ENCODE measurements at regions not wholly inside any gene's neighbourhood (a gene's known extent, or its start where the extent isn't known, plus 50 kb on each side); places are given as distances from the start of the nearest gene placed in this dataset.

DNA sequence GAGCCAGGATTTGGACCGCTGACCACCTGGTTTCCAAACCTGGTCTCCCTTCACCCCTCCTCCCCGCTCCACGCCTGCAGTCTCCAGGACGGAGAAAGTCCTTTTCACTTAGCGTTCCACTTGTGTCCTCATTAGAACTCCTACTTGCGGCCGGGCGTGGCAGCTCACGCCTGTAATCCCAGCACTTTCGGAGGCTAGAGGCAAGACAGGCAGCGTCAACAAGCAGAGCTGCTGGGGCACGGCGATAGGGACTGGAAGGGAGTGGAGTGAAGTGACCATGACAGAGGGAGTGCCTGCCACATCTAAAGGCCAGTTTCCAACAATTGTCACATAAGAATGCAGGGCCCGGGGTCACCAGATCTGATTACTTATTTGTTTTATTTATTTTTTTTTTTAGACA, 132.5 kb upstream of the NCOR2 start:
- TF ChIP-seq, protein P1, sequence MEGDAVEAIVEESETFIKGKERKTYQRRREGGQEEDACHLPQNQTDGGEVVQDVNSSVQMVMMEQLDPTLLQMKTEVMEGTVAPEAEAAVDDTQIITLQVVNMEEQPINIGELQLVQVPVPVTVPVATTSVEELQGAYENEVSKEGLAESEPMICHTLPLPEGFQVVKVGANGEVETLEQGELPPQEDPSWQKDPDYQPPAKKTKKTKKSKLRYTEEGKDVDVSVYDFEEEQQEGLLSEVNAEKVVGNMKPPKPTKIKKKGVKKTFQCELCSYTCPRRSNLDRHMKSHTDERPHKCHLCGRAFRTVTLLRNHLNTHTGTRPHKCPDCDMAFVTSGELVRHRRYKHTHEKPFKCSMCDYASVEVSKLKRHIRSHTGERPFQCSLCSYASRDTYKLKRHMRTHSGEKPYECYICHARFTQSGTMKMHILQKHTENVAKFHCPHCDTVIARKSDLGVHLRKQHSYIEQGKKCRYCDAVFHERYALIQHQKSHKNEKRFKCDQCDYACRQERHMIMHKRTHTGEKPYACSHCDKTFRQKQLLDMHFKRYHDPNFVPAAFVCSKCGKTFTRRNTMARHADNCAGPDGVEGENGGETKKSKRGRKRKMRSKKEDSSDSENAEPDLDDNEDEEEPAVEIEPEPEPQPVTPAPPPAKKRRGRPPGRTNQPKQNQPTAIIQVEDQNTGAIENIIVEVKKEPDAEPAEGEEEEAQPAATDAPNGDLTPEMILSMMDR (optimal IDR thresholded peaks at IDR 0.05 in 1 of 3, IDR thresholded peaks at IDR 0.05 in 1 of 3, conservative IDR thresholded peaks at IDR 0.05 in 1 of 3; ENCODE audit: extremely low read depth in 1 of 3, insufficient read depth in 2 of 3, low read length in 3 of 3) = no peak
- TF ChIP-seq EZH2 (IDR thresholded peaks at IDR 0.05; ENCODE audit: low read length) = no peak
- dilution Hi-C loops (cut with MboI; ENCODE audit: extremely low pct_ligation_motif_present, low sequenced_read_pairs) = no loop called here

DNA sequence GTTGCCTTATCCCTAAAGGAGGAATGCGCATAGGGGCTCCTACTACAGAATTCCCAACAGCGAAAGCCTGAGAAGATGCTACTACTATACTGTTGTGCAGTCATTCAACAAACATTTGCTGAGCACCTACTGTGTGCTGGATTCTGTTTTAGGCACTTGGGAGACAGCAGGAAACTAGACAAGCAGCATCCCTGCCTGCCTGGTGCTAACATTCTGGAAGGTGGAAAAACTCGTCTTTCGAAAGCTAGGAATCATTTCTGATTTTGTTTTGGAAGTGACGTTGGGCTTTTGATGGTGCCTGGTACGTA, 131.5 kb upstream of the NCOR2 start:
- dilution Hi-C loops (cut with MboI; ENCODE audit: extremely low pct_ligation_motif_present, low sequenced_read_pairs) = no loop called here

More for the DNA sequence above, 132.5 kb upstream of the NCOR2 start:
- Histone ChIP-seq H3K4me3 (ENCODE audit: control insufficient read depth in 2 of 3, extremely low read depth in 1 of 3, insufficient read depth in 2 of 3, low read depth in 1 of 3, low read length in 3 of 3) (no peak overlapping the region), H3K36me3 (ENCODE audit: control insufficient read depth in 2 of 2, extremely low read depth in 1 of 2, insufficient read depth in 2 of 2, low read length in 2 of 2) (no peaks in the 10 kb centered on the region), H3K27me3 (ENCODE audit: control insufficient read depth, extremely low read depth, insufficient read depth, low read length) (peaks cover 5% of the 10 kb centered on the region), H3K9me1 (ENCODE audit: control insufficient read depth, extremely low read depth, insufficient read depth, low read length) (no peaks in the 10 kb centered on the region), H3K4me2 (ENCODE audit: control insufficient read depth, extremely low read depth, insufficient read depth, low read depth, low read length) (no peak overlapping the region), H4K20me1 (ENCODE audit: control insufficient read depth, extremely low read depth, insufficient read depth, low read length) (no peaks in the 10 kb centered on the region), H3K79me2 (ENCODE audit: control insufficient read depth, insufficient read depth, low read length) (no peaks in the 10 kb centered on the region), H3K4me1 (ENCODE audit: control insufficient read depth, extremely low read depth, insufficient read depth, low read length) (peaks cover 11% of the 10 kb centered on the region), H2AFZ (ENCODE audit: control insufficient read depth, low read length) (no peak overlapping the region), H3K27ac (ENCODE audit: control insufficient read depth, insufficient read depth, low read length) (no peak overlapping the region), H3K9me3 (ENCODE audit: control insufficient read depth, low read depth, low read length) (no peaks in the 10 kb centered on the region), H3K9ac (ENCODE audit: control insufficient read depth, extremely low read depth, insufficient read depth, low read length) (no peak overlapping the region)
- FAIRE-seq (no peak), DNase-seq (ENCODE audit: low read depth, low spot score) (no peak)

More for the DNA sequence above, 131.5 kb upstream of the NCOR2 start:
- no peak for TF ChIP-seq EZH2 (IDR thresholded peaks at IDR 0.05; ENCODE audit: low read length)
- TF ChIP-seq, protein P1 (optimal IDR thresholded peaks at IDR 0.05 in 1 of 3, IDR thresholded peaks at IDR 0.05 in 1 of 3, conservative IDR thresholded peaks at IDR 0.05 in 1 of 3; ENCODE audit: extremely low read depth in 1 of 3, insufficient read depth in 2 of 3, low read length in 3 of 3) = no peak
- H3K36me3 ChIP-seq (ENCODE audit: control insufficient read depth in 2 of 2, extremely low read depth in 1 of 2, insufficient read depth in 2 of 2, low read length in 2 of 2) = no peaks in the 10 kb centered on the region
- no peaks in the 10 kb centered on the region for H3K79me2 ChIP-seq (ENCODE audit: control insufficient read depth, insufficient read depth, low read length)
- no peak overlapping the region for H2AFZ ChIP-seq (ENCODE audit: control insufficient read depth, low read length)
- no peaks in the 10 kb centered on the region for H4K20me1 ChIP-seq (ENCODE audit: control insufficient read depth, extremely low read depth, insufficient read depth, low read length)
- H3K9ac ChIP-seq (ENCODE audit: control insufficient read depth, extremely low read depth, insufficient read depth, low read length) = no peak overlapping the region
- H3K4me2 ChIP-seq (ENCODE audit: control insufficient read depth, extremely low read depth, insufficient read depth, low read depth, low read length) = no peak overlapping the region
- no peak overlapping the region for H3K4me3 ChIP-seq (ENCODE audit: control insufficient read depth in 2 of 3, extremely low read depth in 1 of 3, insufficient read depth in 2 of 3, low read depth in 1 of 3, low read length in 3 of 3)
- no peaks in the 10 kb centered on the region for H3K9me3 ChIP-seq (ENCODE audit: control insufficient read depth, low read depth, low read length)
- no peak overlapping the region for H3K27ac ChIP-seq (ENCODE audit: control insufficient read depth, insufficient read depth, low read length)
- H3K9me1 ChIP-seq (ENCODE audit: control insufficient read depth, extremely low read depth, insufficient read depth, low read length) = no peaks in the 10 kb centered on the region
- H3K4me1 ChIP-seq (ENCODE audit: control insufficient read depth, extremely low read depth, insufficient read depth, low read length) = peaks cover 16% of the 10 kb centered on the region
- no peak for FAIRE-seq
- no peak for DNase-seq (ENCODE audit: low read depth, low spot score)
- H3K27me3 ChIP-seq (ENCODE audit: control insufficient read depth, extremely low read depth, insufficient read depth, low read length) = peaks cover 9% of the 10 kb centered on the region
